Skeletal muscle satellite cell (primary cell): ENCODE measurements at regions not wholly inside any gene's neighbourhood (a gene's known extent, or its start where the extent isn't known, plus 50 kb on each side); places are given as distances from the start of the nearest gene placed in this dataset.

Experiments
- H3K27me3 ChIP-seq: 2 replicates; pipeline ENCODE4 v1.7.0; 2013; ENCODE audit warnings: low read length; ENCODE audit not compliant: control insufficient read depth, insufficient read depth
- H3K36me3 ChIP-seq: 2 replicates; pipeline ENCODE4 v1.7.0; 2013; ENCODE audit warnings: mild to moderate bottlenecking, control low read depth, low read length; ENCODE audit not compliant: insufficient read depth
- H3K4me1 ChIP-seq: 2 replicates; pipeline ENCODE4 v1.7.0; 2013; ENCODE audit warnings: low read length; ENCODE audit not compliant: control insufficient read depth, insufficient read depth
- H3K4me2 ChIP-seq: 2 replicates; pipeline ENCODE4 v1.7.0; 2013; ENCODE audit warnings: mild to moderate bottlenecking, low read length
- H3K4me3 ChIP-seq: 2 replicates; pipeline ENCODE4 v1.7.0; 2013; ENCODE audit warnings: low read length
- H3K9ac ChIP-seq: 2 replicates; pipeline ENCODE4 v1.7.0; 2013; ENCODE audit warnings: mild to moderate bottlenecking, low read depth, low read length, moderate library complexity
- H3K9me3 ChIP-seq: replicated peaks from 2 replicates; pipeline ENCODE4 v1.7.0; 2013; ENCODE audit warnings: mild to moderate bottlenecking, control low read depth, low read length

DNA sequence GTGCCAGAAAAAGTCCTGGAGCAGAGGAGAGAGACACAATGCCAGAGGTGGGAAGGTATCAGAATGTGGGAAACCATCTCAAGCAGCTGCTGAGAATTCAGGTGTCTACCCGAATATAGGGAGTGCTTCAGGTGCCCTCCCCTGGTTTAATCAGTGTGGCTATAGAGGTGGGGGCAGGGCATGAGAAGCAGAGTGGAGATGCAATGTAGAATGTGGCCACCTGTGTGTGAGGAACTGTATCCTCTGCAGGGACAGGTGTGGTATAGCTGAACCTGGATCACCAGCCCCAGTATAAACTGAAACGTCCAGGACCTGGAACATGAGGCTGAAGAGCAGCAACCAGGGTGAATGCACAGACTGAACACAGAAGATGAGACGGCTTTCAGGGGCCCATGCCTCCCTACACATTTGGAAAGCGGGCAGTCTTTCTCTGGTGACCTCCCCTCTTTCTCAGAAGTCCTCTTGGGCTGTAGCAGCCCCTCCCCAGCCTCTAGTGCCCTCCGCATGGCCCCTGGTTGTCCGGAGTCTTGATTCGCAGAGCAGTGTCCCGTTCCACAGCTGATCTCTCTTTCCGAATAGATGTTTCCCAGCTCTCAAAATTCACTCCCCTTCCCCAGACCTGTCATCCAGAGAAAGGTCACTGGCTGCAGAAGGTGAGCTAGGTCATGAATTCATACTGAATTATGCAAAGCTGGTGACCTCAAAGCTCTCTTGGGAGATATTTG is 103.1 kb downstream of the ABHD5 start:
- Histone ChIP-seq H3K36me3 (no peaks in the 10 kb centered on the region), H3K9ac (no peak overlapping the region), H3K27me3 (peaks cover 33% of the 10 kb centered on the region), H3K9me3 (no peaks in the 10 kb centered on the region), H3K4me2 (no peak overlapping the region), H3K4me3 (no peak overlapping the region), H3K4me1 (no peaks in the 10 kb centered on the region)

GRCh38 chr3:43794776-43795175 is 104.0 kb downstream of the ABHD5 start:
- Histone ChIP-seq H3K4me2 (no peak overlapping the region), H3K4me3 (no peak overlapping the region), H3K4me1 (no peaks in the 10 kb centered on the region)

GRCh38 chr3:43795491-43795890 is 104.8 kb downstream of the ABHD5 start:
- no peak overlapping the region for H3K4me2 ChIP-seq
- H3K9ac ChIP-seq = no peak overlapping the region
- H3K36me3 ChIP-seq = no peaks in the 10 kb centered on the region
- H3K9me3 ChIP-seq = no peaks in the 10 kb centered on the region
- no peaks in the 10 kb centered on the region for H3K4me1 ChIP-seq
- peaks cover 27% of the 10 kb centered on the region for H3K27me3 ChIP-seq
- H3K4me3 ChIP-seq = no peak overlapping the region

More at GRCh38 chr3:43794776-43795175, 104.0 kb downstream of the ABHD5 start:
- no peaks in the 10 kb centered on the region for H3K36me3 ChIP-seq
- no peaks in the 10 kb centered on the region for H3K9me3 ChIP-seq
- peaks cover 33% of the 10 kb centered on the region for H3K27me3 ChIP-seq
- H3K9ac ChIP-seq = no peak overlapping the region

DNA sequence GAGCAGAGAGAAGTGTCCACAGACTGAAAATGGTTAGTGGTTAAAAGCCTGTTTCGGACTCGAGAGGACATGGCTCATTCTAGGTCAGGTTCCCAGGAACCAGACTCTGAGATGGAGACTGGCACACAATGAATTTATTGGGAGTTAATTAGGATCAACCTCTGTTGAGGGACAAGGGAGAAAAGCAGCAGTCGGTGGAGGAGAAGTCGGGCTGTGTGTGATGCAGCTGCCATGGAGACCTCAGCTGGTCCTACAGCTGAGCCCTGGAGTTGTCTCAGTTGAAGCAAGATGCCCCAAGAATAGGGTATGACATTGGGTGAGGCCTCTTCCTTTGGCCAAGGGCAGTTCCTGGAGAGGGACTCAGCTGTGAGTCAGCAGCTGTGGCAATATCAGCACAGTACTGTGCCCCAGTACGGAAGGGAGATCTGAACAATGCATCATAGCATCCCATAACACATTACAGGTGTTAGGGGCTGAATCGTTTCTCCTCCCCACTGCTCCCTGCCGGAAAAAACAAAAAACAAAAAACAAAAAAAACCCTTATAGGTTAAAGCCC is 105.4 kb downstream of the ABHD5 start:
- Histone ChIP-seq H3K27me3 (peaks cover 20% of the 10 kb centered on the region), H3K36me3 (no peaks in the 10 kb centered on the region), H3K9ac (no peak overlapping the region), H3K4me1 (no peaks in the 10 kb centered on the region), H3K4me3 (no peak overlapping the region), H3K9me3 (no peaks in the 10 kb centered on the region), H3K4me2 (no peak overlapping the region)

DNA sequence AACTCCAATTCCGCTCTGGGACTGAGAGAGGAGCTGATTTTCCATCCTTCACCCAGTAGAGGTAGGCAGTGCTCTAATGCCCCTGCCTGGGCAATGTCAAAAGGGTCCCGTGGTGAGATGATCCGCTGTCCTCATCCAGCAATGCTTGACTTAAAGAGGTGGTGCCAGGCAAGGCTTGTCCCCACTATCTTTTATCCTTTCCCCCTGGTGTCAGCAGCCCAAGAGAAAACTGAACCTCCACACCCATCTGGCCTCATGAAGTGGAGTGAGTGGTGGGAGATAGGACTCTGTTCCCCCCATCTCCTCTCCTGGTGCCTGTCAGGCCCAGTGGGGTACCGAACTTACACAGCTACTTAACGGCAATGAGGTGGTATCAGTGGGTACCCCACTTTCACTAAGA is 107.1 kb downstream of the ABHD5 start:
- Histone ChIP-seq H3K9me3 (no peaks in the 10 kb centered on the region), H3K27me3 (peaks cover 7% of the 10 kb centered on the region), H3K4me3 (no peak overlapping the region), H3K4me2 (no peak overlapping the region), H3K9ac (no peak overlapping the region), H3K4me1 (no peaks in the 10 kb centered on the region), H3K36me3 (no peaks in the 10 kb centered on the region)

GRCh38 chr3:43810797-43811196 is 120.1 kb downstream of the ABHD5 start:
- H3K27me3 ChIP-seq = peaks cover 11% of the 10 kb centered on the region
- no peak overlapping the region for H3K9ac ChIP-seq
- no peaks in the 10 kb centered on the region for H3K9me3 ChIP-seq
- H3K4me1 ChIP-seq = no peaks in the 10 kb centered on the region
- no peak overlapping the region for H3K4me3 ChIP-seq
- no peak overlapping the region for H3K4me2 ChIP-seq
- H3K36me3 ChIP-seq = no peaks in the 10 kb centered on the region

DNA sequence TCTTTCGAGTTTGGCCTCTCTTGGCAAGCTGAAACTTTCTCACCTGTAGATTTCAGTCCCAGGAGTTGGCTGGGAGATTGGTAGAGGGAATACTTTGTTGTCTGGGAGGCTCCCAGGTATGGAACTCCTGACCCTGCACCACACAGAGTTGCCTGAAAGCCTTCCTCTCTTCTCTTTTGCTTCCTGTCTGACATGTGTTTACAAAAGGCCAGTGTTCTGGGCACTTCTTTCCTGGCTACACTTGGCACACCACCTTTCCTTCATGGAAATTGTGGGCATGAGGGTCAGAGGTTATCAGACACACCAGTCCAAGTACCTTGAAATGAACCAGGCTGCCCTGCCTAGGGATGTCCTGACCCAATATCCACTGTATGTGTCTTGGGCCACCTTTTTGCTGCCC is 123.7 kb downstream of the ABHD5 start:
- no peak overlapping the region for H3K9ac ChIP-seq
- no peak overlapping the region for H3K4me2 ChIP-seq
- H3K36me3 ChIP-seq = no peaks in the 10 kb centered on the region
- no peak overlapping the region for H3K4me3 ChIP-seq
- no peaks in the 10 kb centered on the region for H3K4me1 ChIP-seq
- peaks cover 37% of the 10 kb centered on the region for H3K27me3 ChIP-seq
- no peaks in the 10 kb centered on the region for H3K9me3 ChIP-seq

GRCh38 chr3:43816372-43816771 is 125.6 kb downstream of the ABHD5 start:
- peaks cover 45% of the 10 kb centered on the region for H3K27me3 ChIP-seq
- H3K4me2 ChIP-seq = no peak overlapping the region
- H3K36me3 ChIP-seq = no peaks in the 10 kb centered on the region
- no peaks in the 10 kb centered on the region for H3K4me1 ChIP-seq
- H3K4me3 ChIP-seq = no peak overlapping the region
- no peak overlapping the region for H3K9ac ChIP-seq
- H3K9me3 ChIP-seq = no peaks in the 10 kb centered on the region

- Histone ChIP-seq H3K4me2 (no peak overlapping the region), H3K4me3 (no peak overlapping the region), H3K9ac (no peak overlapping the region), H3K4me1 (no peaks in the 10 kb centered on the region), H3K36me3 (no peaks in the 10 kb centered on the region), H3K27me3 (peaks cover 43% of the 10 kb centered on the region), H3K9me3 (no peaks in the 10 kb centered on the region)
Observed at GRCh38 chr3:43817064-43817463, 126.3 kb downstream of the ABHD5 start.

DNA sequence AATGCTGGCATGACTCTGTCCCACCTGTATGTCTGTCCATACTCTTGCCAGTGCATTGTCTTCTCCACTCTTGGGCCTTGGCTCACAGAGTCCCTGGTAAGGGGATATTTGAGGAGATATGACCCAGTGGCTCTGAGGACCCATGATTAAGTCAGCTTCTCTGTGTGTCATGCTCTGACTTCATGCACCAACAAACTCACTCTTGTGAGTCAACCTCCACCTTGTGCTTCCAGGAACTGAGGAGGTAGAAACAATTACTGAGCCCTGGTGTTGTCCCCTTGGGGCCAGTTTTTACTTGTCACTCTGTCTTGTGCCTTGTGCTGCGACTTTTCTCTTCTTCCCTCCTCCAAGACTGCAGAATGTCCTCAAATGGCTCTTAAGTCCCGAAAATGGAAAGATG is 127.1 kb downstream of the ABHD5 start:
- H3K9me3 ChIP-seq = no peaks in the 10 kb centered on the region
- no peak overlapping the region for H3K4me3 ChIP-seq

DNA sequence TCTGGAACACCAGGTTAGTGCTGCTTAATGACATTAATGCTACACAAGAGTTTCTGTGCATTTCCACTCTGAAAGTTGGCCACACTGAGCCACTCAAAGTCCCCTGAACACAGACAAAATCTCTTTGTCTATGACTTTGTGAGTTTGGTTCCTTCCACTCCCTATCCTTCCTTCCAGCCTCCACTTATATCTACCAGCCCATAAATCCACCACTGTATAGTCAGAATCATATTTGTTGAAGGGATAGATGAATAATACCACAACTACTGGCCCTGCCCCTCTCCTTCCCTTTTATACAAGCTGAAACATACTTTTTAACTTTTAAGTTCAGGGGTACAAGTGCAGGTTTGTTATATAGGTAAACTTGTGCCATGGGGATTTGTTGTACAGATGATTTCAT is 127.5 kb downstream of the ABHD5 start:
- Histone ChIP-seq H3K27me3 (peaks cover 44% of the 10 kb centered on the region), H3K9me3 (no peaks in the 10 kb centered on the region), H3K4me1 (no peaks in the 10 kb centered on the region), H3K36me3 (no peaks in the 10 kb centered on the region), H3K4me3 (no peak overlapping the region), H3K4me2 (no peak overlapping the region), H3K9ac (no peak overlapping the region)

More for the DNA sequence above, 127.1 kb downstream of the ABHD5 start:
- Histone ChIP-seq H3K36me3 (no peaks in the 10 kb centered on the region), H3K4me2 (no peak overlapping the region), H3K27me3 (peaks cover 45% of the 10 kb centered on the region), H3K4me1 (no peaks in the 10 kb centered on the region), H3K9ac (no peak overlapping the region)
